ENCODE measurements at regions not wholly inside any gene's neighbourhood (a gene's known extent, or its start where the extent isn't known, plus 50 kb on each side); places are given as distances from the start of the nearest gene placed in this dataset.

GRCh38 chr6:134482593-134483270, 164.8 kb upstream of the SGK1 start:
- no peaks in the 10 kb centered on the region for H3K27me3 ChIP-seq (replicated peaks in 1 of 7)
- intact Hi-C loops (cut with DNase I; ENCODE audit: low total_unique reads): no loop called here
- H3K4me1 ChIP-seq: no peaks in the 10 kb centered on the region
- H3K27ac ChIP-seq: no peak overlapping the region
- 82 to 87% (median 83%) methylated on average over 12 of the region's 12 CpGs for WGBS, 5 donors
- H3K36me3 ChIP-seq: no peaks in the 10 kb centered on the region
- no peaks in the 10 kb centered on the region for H3K9me3 ChIP-seq
- no peak overlapping the region for H3K4me3 ChIP-seq
- no peak for DNase-seq
- no peak for TF ChIP-seq POLR2AphosphoS5 (IDR thresholded peaks at IDR 0.05)

DNA sequence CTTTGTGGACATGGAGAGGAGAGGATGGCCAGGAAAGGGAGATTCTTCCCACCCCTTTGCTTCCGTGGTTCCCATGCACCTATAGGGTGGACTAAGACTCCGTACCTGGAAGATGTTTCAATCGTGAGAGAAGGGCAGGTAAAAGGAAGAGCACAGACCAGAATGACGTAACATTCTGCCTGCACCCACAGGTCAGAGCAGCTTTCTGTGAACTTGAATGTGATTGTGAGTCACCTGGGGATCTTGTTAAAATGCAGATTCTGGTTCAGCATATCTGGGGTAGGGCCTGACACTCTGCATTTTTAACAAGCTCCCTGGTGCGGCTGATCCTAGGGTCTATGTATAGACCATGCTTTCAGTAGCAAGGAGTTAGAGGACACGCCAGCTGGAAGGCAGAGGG, 164.1 kb upstream of the SGK1 start:
- WGBS, 5 donors: 87 to 96% (median 93%) methylated on average over 5 to 6 of the region's 6 CpGs
- TF ChIP-seq POLR2A (IDR thresholded peaks at IDR 0.05) (no peak), POLR2AphosphoS5 (IDR thresholded peaks at IDR 0.05) (no peak)
- TF ChIP-seq, protein P1, sequence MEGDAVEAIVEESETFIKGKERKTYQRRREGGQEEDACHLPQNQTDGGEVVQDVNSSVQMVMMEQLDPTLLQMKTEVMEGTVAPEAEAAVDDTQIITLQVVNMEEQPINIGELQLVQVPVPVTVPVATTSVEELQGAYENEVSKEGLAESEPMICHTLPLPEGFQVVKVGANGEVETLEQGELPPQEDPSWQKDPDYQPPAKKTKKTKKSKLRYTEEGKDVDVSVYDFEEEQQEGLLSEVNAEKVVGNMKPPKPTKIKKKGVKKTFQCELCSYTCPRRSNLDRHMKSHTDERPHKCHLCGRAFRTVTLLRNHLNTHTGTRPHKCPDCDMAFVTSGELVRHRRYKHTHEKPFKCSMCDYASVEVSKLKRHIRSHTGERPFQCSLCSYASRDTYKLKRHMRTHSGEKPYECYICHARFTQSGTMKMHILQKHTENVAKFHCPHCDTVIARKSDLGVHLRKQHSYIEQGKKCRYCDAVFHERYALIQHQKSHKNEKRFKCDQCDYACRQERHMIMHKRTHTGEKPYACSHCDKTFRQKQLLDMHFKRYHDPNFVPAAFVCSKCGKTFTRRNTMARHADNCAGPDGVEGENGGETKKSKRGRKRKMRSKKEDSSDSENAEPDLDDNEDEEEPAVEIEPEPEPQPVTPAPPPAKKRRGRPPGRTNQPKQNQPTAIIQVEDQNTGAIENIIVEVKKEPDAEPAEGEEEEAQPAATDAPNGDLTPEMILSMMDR (IDR thresholded peaks at IDR 0.05 in 8 of 11, conservative IDR thresholded peaks at IDR 0.05 in 3 of 11): no peak

GRCh38 chr6:134480593-134480992, 162.7 kb upstream of the SGK1 start:
- no peak overlapping the region for H3K27ac ChIP-seq
- 84 to 93% (median 93%) methylated on average over 1 of the region's 1 CpG for WGBS, 5 donors
- no peaks in the 10 kb centered on the region for H3K36me3 ChIP-seq
- H3K4me1 ChIP-seq: no peaks in the 10 kb centered on the region
- no peaks in the 10 kb centered on the region for H3K9me3 ChIP-seq
- intact Hi-C loops (cut with DNase I; ENCODE audit: low total_unique reads): no loop called here
- TF ChIP-seq POLR2A (IDR thresholded peaks at IDR 0.05): no peak
- TF ChIP-seq, protein P1 (IDR thresholded peaks at IDR 0.05 in 8 of 11, conservative IDR thresholded peaks at IDR 0.05 in 3 of 11): no peak
- no peak for TF ChIP-seq POLR2AphosphoS5 (IDR thresholded peaks at IDR 0.05)
- DNase-seq: no peak
- no peaks in the 10 kb centered on the region for H3K27me3 ChIP-seq (replicated peaks in 1 of 7)
- H3K4me3 ChIP-seq: no peak overlapping the region

More for the DNA sequence above, 164.1 kb upstream of the SGK1 start:
- Histone ChIP-seq H3K36me3 (no peaks in the 10 kb centered on the region), H3K27ac (no peak overlapping the region), H3K4me3 (no peak overlapping the region), H3K27me3 (replicated peaks in 1 of 7) (no peaks in the 10 kb centered on the region), H3K4me1 (no peaks in the 10 kb centered on the region), H3K9me3 (no peaks in the 10 kb centered on the region)
- DNase-seq: no peak
- intact Hi-C loops (cut with DNase I; ENCODE audit: low total_unique reads): no loop called here

- Histone ChIP-seq H3K4me3 (no peak overlapping the region), H3K9me3 (no peaks in the 10 kb centered on the region), H3K27me3 (replicated peaks in 1 of 7) (no peaks in the 10 kb centered on the region), H3K27ac (no peak overlapping the region), H3K36me3 (no peaks in the 10 kb centered on the region), H3K4me1 (no peaks in the 10 kb centered on the region)
- intact Hi-C loops (cut with DNase I; ENCODE audit: low total_unique reads): no loop called here
- WGBS, 5 donors: 84 to 98% (median 96%) methylated on average over 2 of the region's 2 CpGs
- no peak for DNase-seq
- TF ChIP-seq, protein P1 (IDR thresholded peaks at IDR 0.05 in 8 of 11, conservative IDR thresholded peaks at IDR 0.05 in 3 of 11): no peak
- no peak for TF ChIP-seq POLR2A (IDR thresholded peaks at IDR 0.05)
These were observed 161.0 kb upstream of the SGK1 start for GRCh38 chr6:134478764-134479399.

All from spleen (tissue), 11 donors.